Natural killer cell (primary cell): ENCODE measurements at regions not wholly inside any gene's neighbourhood (a gene's known extent, or its start where the extent isn't known, plus 50 kb on each side); places are given as distances from the start of the nearest gene placed in this dataset.

Source experiments
- ATAC-seq, 3 donors: fragments of 150-1000 bp in 2 of 3; fragments of 200-7000 bp in 1 of 3; cut with Tn5 transposase; 1 replicate in 1 of 3; 2 replicates in 2 of 3; pipeline ENCODE4 v1.10.0; 2021; ENCODE audit warnings: mild to moderate bottlenecking in 2 of 3, moderate library complexity in 2 of 3
- DNase-seq, 2 donors: peaks; one replicate each; pipeline versions ENCODE4 v3.0.0 to v3.0.0-alpha.2; 2013 to 2021; ENCODE audit warnings: mixed read lengths in 1 of 2
- H3K27ac ChIP-seq: one replicate; pipeline ENCODE4 v1.5.1; 2013; ENCODE audit warnings: mild to moderate bottlenecking, low read length
- H3K27me3 ChIP-seq: one replicate; pipeline ENCODE4 v1.6.1; 2013; ENCODE audit warnings: low read length; ENCODE audit not compliant: control insufficient read depth, insufficient read depth
- H3K36me3 ChIP-seq: one replicate; pipeline ENCODE4 v1.6.1; 2013; ENCODE audit warnings: low read length; ENCODE audit not compliant: control insufficient read depth, insufficient read depth
- H3K4me1 ChIP-seq: one replicate; pipeline ENCODE4 v1.6.1; 2013; ENCODE audit warnings: low read length; ENCODE audit not compliant: control insufficient read depth, insufficient read depth
- H3K4me3 ChIP-seq: one replicate; pipeline ENCODE4 v1.5.1; 2013; ENCODE audit warnings: low read length
- H3K9me3 ChIP-seq: one replicate; pipeline ENCODE4 v1.6.1; 2013; ENCODE audit warnings: low read length; ENCODE audit not compliant: control insufficient read depth, insufficient read depth
- H3K27ac Mint-ChIP-seq, 2 donors: one replicate each; pipeline ENCODE4 v1.8.0; 2022; ENCODE audit warnings: mild to moderate bottlenecking in 2 of 2, mixed read lengths in 2 of 2, moderate library complexity in 1 of 2
- H3K27me3 Mint-ChIP-seq, 2 donors: one replicate each; pipeline ENCODE4 v1.8.0; 2022; ENCODE audit warnings: low read depth in 2 of 2, mixed read lengths in 2 of 2
- H3K36me3 Mint-ChIP-seq: one replicate; pipeline ENCODE4 v1.8.0; 2022; ENCODE audit warnings: mixed read lengths
- H3K4me1 Mint-ChIP-seq, 2 donors: one replicate each; pipeline ENCODE4 v1.8.0; 2022; ENCODE audit warnings: mixed read lengths in 2 of 2
- H3K4me3 Mint-ChIP-seq: one replicate; pipeline ENCODE4 v1.8.0; 2022; ENCODE audit warnings: mild to moderate bottlenecking, moderate library complexity, mixed read lengths
- H3K9me3 Mint-ChIP-seq, 2 donors: one replicate each; pipeline ENCODE4 v1.8.0; 2022; ENCODE audit warnings: mixed read lengths in 2 of 2
- WGBS: methylation state at CpG from one replicate; pipeline ENCODE4 v1.1.7; 2013; ENCODE audit warnings: missing lambda C conversion rate; ENCODE audit not compliant: insufficient coverage; 5-methylcytosine and 5-hydroxymethylcytosine counted together
- intact Hi-C: fragments of 100-400 bp; cut with micrococcal nuclease; formaldehyde crosslinking; loops from one replicate; pipeline ENCODE4 v1.14.2; 2022
- TF ChIP-seq, protein P1 (sequence below): fragments of 200-600 bp; IDR thresholded peaks from one replicate; pipeline ENCODE4 v1.8.0; 2022; ENCODE audit warnings: antibody characterized with exemption

DNA sequence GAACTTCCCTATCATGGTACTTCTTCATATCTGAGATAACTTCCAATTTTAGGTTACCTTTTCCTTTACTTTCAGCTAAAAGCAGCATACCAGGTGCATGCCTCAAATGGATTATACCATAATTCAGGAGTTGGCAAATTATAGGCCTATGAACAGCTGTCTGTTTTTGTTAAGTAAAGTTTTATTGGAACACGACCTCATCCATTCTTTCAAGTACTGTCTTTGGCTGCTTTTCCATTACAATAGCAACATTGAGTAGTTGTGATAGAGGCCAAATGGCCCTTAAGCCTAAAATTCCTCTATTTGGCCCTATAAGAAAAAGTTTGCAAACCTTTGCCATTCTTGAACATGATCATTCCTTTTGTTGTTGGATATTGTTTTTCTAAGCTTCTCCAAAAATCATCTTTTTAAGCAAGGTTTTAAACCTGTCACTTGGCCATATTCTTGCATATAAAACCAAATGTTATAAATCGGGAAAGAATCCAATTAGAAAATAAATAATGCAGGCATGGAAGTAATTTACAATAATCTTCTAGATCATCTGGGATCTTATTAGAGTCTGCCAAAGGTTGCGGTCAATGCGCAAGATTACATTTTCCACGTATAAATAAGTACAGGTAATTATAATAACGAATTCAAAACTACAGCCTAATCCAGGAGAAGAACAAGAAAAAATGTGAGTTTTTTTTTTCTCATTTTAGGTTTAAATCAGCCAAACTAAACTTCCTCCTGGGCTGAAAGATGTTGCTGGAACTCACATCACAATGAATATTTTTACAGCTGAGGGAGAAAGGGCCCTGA, 226.5 kb upstream of the ANKRD55 start:
- H3K9me3 ChIP-seq, result no peaks in the 10 kb centered on the region
- ATAC-seq, result no peak
- WGBS, result 86% methylated on average over 1 of the region's 6 CpGs
- TF ChIP-seq, protein P1, sequence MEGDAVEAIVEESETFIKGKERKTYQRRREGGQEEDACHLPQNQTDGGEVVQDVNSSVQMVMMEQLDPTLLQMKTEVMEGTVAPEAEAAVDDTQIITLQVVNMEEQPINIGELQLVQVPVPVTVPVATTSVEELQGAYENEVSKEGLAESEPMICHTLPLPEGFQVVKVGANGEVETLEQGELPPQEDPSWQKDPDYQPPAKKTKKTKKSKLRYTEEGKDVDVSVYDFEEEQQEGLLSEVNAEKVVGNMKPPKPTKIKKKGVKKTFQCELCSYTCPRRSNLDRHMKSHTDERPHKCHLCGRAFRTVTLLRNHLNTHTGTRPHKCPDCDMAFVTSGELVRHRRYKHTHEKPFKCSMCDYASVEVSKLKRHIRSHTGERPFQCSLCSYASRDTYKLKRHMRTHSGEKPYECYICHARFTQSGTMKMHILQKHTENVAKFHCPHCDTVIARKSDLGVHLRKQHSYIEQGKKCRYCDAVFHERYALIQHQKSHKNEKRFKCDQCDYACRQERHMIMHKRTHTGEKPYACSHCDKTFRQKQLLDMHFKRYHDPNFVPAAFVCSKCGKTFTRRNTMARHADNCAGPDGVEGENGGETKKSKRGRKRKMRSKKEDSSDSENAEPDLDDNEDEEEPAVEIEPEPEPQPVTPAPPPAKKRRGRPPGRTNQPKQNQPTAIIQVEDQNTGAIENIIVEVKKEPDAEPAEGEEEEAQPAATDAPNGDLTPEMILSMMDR, result no peak
- Mint-ChIP-seq H3K4me3 (no peak overlapping the region), H3K36me3 (no peaks in the 10 kb centered on the region), H3K27ac (no peak overlapping the region), H3K27me3 (peaks cover 5 to 14% of the 10 kb centered on the region in 2 donors), H3K9me3 (no peaks in the 10 kb centered on the region), H3K4me1 (no peaks in the 10 kb centered on the region)
- no peaks in the 10 kb centered on the region for H3K27me3 ChIP-seq
- H3K27ac ChIP-seq, result no peak overlapping the region
- H3K36me3 ChIP-seq, result no peaks in the 10 kb centered on the region
- no peak for DNase-seq
- H3K4me1 ChIP-seq, result no peaks in the 10 kb centered on the region
- intact Hi-C loops, result no loop called here
- no peak overlapping the region for H3K4me3 ChIP-seq

DNA sequence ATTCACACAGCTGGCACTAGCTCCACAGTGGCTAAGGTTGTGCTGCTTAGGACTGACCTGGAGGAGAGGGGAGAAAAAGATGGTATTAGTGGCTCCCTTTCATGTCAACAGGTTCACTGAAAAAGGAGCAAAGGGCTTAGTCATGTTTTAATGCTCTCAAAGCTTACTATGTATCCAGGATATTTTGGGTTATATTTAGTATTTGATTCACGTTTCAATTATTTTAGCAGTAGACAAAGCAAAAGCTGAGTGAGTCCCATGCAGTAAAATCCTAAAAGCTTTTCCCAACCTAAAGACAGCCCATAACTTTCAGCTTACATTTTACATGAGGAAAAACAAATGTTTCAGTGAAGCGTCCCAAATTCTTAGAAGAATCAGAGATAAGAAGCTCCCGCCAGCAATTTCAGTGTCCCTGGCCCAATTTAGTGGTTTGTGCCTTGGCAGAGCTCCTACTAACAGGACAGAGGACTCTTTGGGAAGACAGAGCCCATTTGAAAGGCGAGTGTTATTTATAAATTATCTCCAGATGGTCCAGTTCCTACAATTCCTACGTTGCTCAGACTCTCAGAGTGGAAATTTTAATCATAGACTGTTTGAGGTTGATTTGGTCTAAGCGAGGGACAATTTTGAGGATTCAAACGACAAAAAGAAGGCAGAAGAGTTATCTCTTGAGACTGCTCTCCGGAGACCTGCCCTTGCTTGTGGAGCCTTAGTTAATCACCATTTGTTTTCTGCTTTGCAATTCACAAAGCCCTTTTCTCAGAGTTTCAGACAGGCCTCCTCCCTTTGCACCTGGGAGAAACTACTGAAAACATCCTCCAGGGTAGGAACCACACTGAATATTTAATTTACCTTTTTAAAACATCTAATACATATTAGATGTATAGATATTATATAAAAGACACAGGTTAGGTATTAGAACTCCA, 225.0 kb upstream of the ANKRD55 start:
- no peak overlapping the region for H3K27ac ChIP-seq
- intact Hi-C loops, result no loop called here
- no peaks in the 10 kb centered on the region for H3K27me3 ChIP-seq
- peaks cover 5 to 14% of the 10 kb centered on the region in 2 donors for H3K27me3 Mint-ChIP-seq
- no peak overlapping the region for H3K27ac Mint-ChIP-seq
- H3K4me1 Mint-ChIP-seq, result peaks cover 0 to 5% of the 10 kb centered on the region in 2 donors
- no peaks in the 10 kb centered on the region for H3K36me3 Mint-ChIP-seq
- H3K4me1 ChIP-seq, result peaks cover 4% of the 10 kb centered on the region
- H3K4me3 Mint-ChIP-seq, result no peak overlapping the region
- H3K36me3 ChIP-seq, result no peaks in the 10 kb centered on the region
- 89% methylated on average over 8 of the region's 8 CpGs for WGBS
- H3K4me3 ChIP-seq, result no peak overlapping the region
- ATAC-seq, result no peak
- no peak for DNase-seq
- H3K9me3 ChIP-seq, result no peaks in the 10 kb centered on the region
- TF ChIP-seq, protein P1, result no peak
- H3K9me3 Mint-ChIP-seq, result no peaks in the 10 kb centered on the region

DNA sequence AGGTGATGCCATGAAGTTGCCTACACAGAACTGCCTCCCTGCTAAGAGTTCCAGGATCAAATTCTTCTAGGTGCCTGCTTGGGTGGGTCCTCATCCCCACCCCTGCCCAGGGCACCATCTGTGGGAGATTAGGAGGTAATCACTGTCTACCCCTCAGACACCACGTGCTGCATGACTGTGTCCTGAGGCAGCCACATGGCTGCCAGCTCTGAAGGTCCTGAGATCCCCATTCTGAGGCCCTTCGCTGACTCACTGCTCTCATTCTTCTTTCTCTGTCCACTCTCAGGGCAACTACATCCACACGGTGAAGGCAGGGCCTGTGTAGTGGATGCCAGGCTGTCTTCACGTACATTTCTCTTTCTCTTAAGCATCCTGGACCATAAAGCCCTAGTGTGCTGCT, 222.9 kb upstream of the ANKRD55 start:
- Histone ChIP-seq H3K9me3 (no peaks in the 10 kb centered on the region), H3K27me3 (no peaks in the 10 kb centered on the region), H3K36me3 (no peaks in the 10 kb centered on the region), H3K4me3 (no peak overlapping the region), H3K27ac (no peak overlapping the region), H3K4me1 (peaks cover 4% of the 10 kb centered on the region)
- TF ChIP-seq, protein P1, result no peak
- Mint-ChIP-seq H3K9me3 (no peaks in the 10 kb centered on the region), H3K27ac (no peak overlapping the region), H3K27me3 (peaks cover 5 to 20% of the 10 kb centered on the region in 2 donors), H3K4me3 (no peak overlapping the region), H3K36me3 (no peaks in the 10 kb centered on the region), H3K4me1 (peaks cover 0 to 5% of the 10 kb centered on the region in 2 donors)
- intact Hi-C loops, result no loop called here
- ATAC-seq, result no peak
- no peak for DNase-seq
- 94% methylated on average over 4 of the region's 4 CpGs for WGBS
